Inferior parietal cortex (tissue), 1 donor: ENCODE measurements at regions not wholly inside any gene's neighbourhood (a gene's known extent, or its start where the extent isn't known, plus 50 kb on each side); places are given as distances from the start of the nearest gene placed in this dataset.

Source experiments
- DNase-seq: peaks from one replicate; pipeline ENCODE4 v3.0.0-alpha.2; 2016; ENCODE audit errors: extremely low spot score

GRCh38 chr6:82738773-82739172 is 326.9 kb downstream of the UBE3D start:
- DNase-seq: no peak

- DNase-seq: peak; percentile 7
These were observed 326.3 kb downstream of the UBE3D start for GRCh38 chr6:82739303-82739702.

- no peak for DNase-seq
These were observed 325.6 kb downstream of the UBE3D start for GRCh38 chr6:82740072-82740471.

GRCh38 chr6:82741325-82741995 is 324.2 kb downstream of the UBE3D start:
- DNase-seq: no peak

GRCh38 chr6:82741996-82742385 is 323.6 kb downstream of the UBE3D start:
- DNase-seq: no peak

- DNase-seq: no peak
These were observed 321.2 kb downstream of the UBE3D start for GRCh38 chr6:82744286-82745015.

- no peak for DNase-seq
These were observed 315.1 kb downstream of the UBE3D start for GRCh38 chr6:82750556-82750955.

- DNase-seq: no peak
These were observed 313.9 kb downstream of the UBE3D start for GRCh38 chr6:82751718-82752117.

GRCh38 chr6:82761674-82762345 is 303.8 kb downstream of the UBE3D start:
- no peak for DNase-seq

- DNase-seq: no peak
These were observed 299.2 kb downstream of the UBE3D start for GRCh38 chr6:82766476-82766875.

- DNase-seq: no peak
These were observed 298.6 kb downstream of the UBE3D start for GRCh38 chr6:82767037-82767436.

- no peak for DNase-seq
These were observed 298.2 kb downstream of the UBE3D start for GRCh38 chr6:82767447-82767846.

GRCh38 chr6:82772851-82773717 is 292.6 kb downstream of the UBE3D start:
- DNase-seq: no peak

- no peak for DNase-seq
These were observed 290.3 kb downstream of the UBE3D start for GRCh38 chr6:82775361-82775760.

GRCh38 chr6:82775981-82776380 is 289.7 kb downstream of the UBE3D start:
- no peak for DNase-seq

- DNase-seq: no peak
These were observed 286.6 kb downstream of the UBE3D start for GRCh38 chr6:82779041-82779440.

GRCh38 chr6:82780334-82780733 is 285.3 kb downstream of the UBE3D start:
- DNase-seq: no peak

GRCh38 chr6:82781620-82782204 is 283.9 kb downstream of the UBE3D start:
- no peak for DNase-seq

GRCh38 chr6:82783587-82784236 is 281.9 kb downstream of the UBE3D start:
- no peak for DNase-seq

GRCh38 chr6:82785206-82785605 is 280.4 kb downstream of the UBE3D start:
- DNase-seq: no peak

GRCh38 chr6:82786248-82786647 is 279.4 kb downstream of the UBE3D start:
- no peak for DNase-seq
